OCI-LY1 (cell line): ENCODE measurements at regions not wholly inside any gene's neighbourhood (a gene's known extent, or its start where the extent isn't known, plus 50 kb on each side); places are given as distances from the start of the nearest gene placed in this dataset.
A peak's percentile ranks its signal among the peaks of the same experiment; 100 is the strongest.

ENCODE experiments used
- H2AFZ ChIP-seq: fragments of 200-600 bp; sonication (generic), shearing (Covaris generic); 2 replicates; pipeline ENCODE4 v1.6.0; 2014; ENCODE audit warnings: antibody characterized with exemption, mild to moderate bottlenecking, low read length
- H3F3A ChIP-seq: fragments of 200-600 bp; sonication (generic), shearing (Covaris generic); 2 replicates; pipeline ENCODE4 v1.6.0; 2014; ENCODE audit warnings: mild to moderate bottlenecking, antibody characterized with exemption, low read length, moderate library complexity; ENCODE audit not compliant: insufficient read depth
- H3K27ac ChIP-seq: fragments of 200-600 bp; sonication (generic); 2 replicates; pipeline ENCODE4 v1.5.1; 2014; ENCODE audit warnings: low read length, mixed run types, mild to moderate bottlenecking, low read depth; ENCODE audit not compliant: poor library complexity, severe bottlenecking
- H3K27me3 ChIP-seq: fragments of 200-600 bp; sonication (generic); 2 replicates; pipeline ENCODE4 v1.6.0; 2014; ENCODE audit warnings: antibody characterized with exemption, mild to moderate bottlenecking, low read length, moderate library complexity; ENCODE audit not compliant: insufficient read depth
- H3K36me3 ChIP-seq: fragments of 200-600 bp; sonication (generic); 2 replicates; pipeline ENCODE4 v1.6.1; 2014; ENCODE audit warnings: mild to moderate bottlenecking, antibody characterized with exemption, low read length, moderate library complexity, mixed read lengths; ENCODE audit not compliant: insufficient read depth
- H3K4me1 ChIP-seq: fragments of 200-600 bp; sonication (generic); 2 replicates; pipeline ENCODE4 v1.5.1; 2014; ENCODE audit warnings: mild to moderate bottlenecking, low read length, moderate library complexity; ENCODE audit not compliant: insufficient read depth, severe bottlenecking
- H3K4me2 ChIP-seq: fragments of 200-600 bp; sonication (generic), shearing (Covaris generic); 2 replicates; pipeline ENCODE4 v1.6.1; 2014; ENCODE audit warnings: low read length
- H3K4me3 ChIP-seq: fragments of 200-600 bp; sonication (generic); 2 replicates; pipeline ENCODE4 v1.5.1; 2014; ENCODE audit warnings: low read length, low read depth, mild to moderate bottlenecking, mixed read lengths; ENCODE audit not compliant: poor library complexity, severe bottlenecking
- H3K79me2 ChIP-seq: fragments of 200-600 bp; shearing (Covaris generic); 2 replicates; pipeline ENCODE4 v1.6.1; 2016; ENCODE audit warnings: mixed run types, low read length, mixed read lengths; ENCODE audit not compliant: insufficient read depth
- H3K9ac ChIP-seq: fragments of 200-600 bp; sonication (generic), shearing (Covaris generic); 2 replicates; pipeline ENCODE4 v1.6.1; 2014; ENCODE audit warnings: mild to moderate bottlenecking, low read length, mixed read lengths
- H3K9me2 ChIP-seq: fragments of 200-600 bp; sonication (generic), shearing (Covaris generic); 2 replicates; pipeline ENCODE4 v1.6.1; 2014; ENCODE audit warnings: low read depth, mild to moderate bottlenecking, low read length, mixed read lengths
- H3K9me3 ChIP-seq: fragments of 200-600 bp; shearing (Covaris generic); 2 replicates; pipeline ENCODE4 v1.6.1; 2014; ENCODE audit warnings: low read length, mixed read lengths
- H4K20me1 ChIP-seq: fragments of 200-600 bp; sonication (generic), shearing (Covaris generic); 2 replicates; pipeline ENCODE4 v1.6.0; 2016; ENCODE audit warnings: mild to moderate bottlenecking, low read length; ENCODE audit not compliant: insufficient read depth
- EZH2 ChIP-seq: fragments of 200-600 bp; sonication (generic), shearing (Covaris generic); IDR thresholded peaks from 2 replicates; pipeline ENCODE4 v1.8.0; 2017; ENCODE audit warnings: borderline replicate concordance, mixed run types, mild to moderate bottlenecking, antibody characterized with exemption, low read length, moderate library complexity, mixed read lengths
- TF ChIP-seq, protein P1 (sequence below): fragments of 200-600 bp; sonication (generic), shearing (Covaris generic); IDR thresholded peaks from 2 replicates; pipeline ENCODE4 v1.5.1; 2017; ENCODE audit warnings: mild to moderate bottlenecking, antibody characterized with exemption, low read length, moderate library complexity, mixed read lengths

DNA sequence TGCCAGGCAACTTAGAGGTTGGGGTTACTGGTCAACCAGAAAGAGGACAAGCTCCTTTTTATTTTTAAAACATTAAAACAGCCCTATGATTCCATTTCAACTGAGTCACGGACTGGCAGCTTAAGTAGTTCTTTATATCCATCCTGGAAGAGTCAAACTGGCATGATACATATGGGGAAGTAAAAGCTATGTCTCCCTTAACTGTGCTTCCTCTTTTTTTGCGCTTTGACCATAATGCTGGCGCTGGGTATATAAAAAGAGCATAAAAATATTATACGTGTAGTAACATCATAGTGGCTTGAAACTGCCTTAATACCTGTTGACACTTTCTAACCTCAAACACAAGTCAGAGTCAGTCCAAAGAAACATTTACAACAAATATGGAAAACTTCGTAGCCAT lies 274.4 kb downstream of the CSNK1G3 start:
- H3K36me3 ChIP-seq = no peaks in the 10 kb centered on the region
- no peak overlapping the region for H3K4me3 ChIP-seq
- peaks cover 4% of the 10 kb centered on the region; the same call in 1 of the 2 replicates for H3K9me3 ChIP-seq
- H2AFZ ChIP-seq = no peak overlapping the region
- no peak overlapping the region for H3K27ac ChIP-seq
- no peaks in the 10 kb centered on the region for H4K20me1 ChIP-seq
- TF ChIP-seq EZH2 = no peak
- TF ChIP-seq, protein P1, sequence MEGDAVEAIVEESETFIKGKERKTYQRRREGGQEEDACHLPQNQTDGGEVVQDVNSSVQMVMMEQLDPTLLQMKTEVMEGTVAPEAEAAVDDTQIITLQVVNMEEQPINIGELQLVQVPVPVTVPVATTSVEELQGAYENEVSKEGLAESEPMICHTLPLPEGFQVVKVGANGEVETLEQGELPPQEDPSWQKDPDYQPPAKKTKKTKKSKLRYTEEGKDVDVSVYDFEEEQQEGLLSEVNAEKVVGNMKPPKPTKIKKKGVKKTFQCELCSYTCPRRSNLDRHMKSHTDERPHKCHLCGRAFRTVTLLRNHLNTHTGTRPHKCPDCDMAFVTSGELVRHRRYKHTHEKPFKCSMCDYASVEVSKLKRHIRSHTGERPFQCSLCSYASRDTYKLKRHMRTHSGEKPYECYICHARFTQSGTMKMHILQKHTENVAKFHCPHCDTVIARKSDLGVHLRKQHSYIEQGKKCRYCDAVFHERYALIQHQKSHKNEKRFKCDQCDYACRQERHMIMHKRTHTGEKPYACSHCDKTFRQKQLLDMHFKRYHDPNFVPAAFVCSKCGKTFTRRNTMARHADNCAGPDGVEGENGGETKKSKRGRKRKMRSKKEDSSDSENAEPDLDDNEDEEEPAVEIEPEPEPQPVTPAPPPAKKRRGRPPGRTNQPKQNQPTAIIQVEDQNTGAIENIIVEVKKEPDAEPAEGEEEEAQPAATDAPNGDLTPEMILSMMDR = no peak
- H3K27me3 ChIP-seq = no peaks in the 10 kb centered on the region
- H3K9ac ChIP-seq = no peak overlapping the region
- no peaks in the 10 kb centered on the region for H3K9me2 ChIP-seq
- H3K4me1 ChIP-seq = peaks cover 31% of the 10 kb centered on the region
- no peaks in the 10 kb centered on the region for H3F3A ChIP-seq
- H3K79me2 ChIP-seq = no peaks in the 10 kb centered on the region
- H3K4me2 ChIP-seq = peak overlapping the region; percentile 12; the same call in 1 of the 2 replicates

DNA sequence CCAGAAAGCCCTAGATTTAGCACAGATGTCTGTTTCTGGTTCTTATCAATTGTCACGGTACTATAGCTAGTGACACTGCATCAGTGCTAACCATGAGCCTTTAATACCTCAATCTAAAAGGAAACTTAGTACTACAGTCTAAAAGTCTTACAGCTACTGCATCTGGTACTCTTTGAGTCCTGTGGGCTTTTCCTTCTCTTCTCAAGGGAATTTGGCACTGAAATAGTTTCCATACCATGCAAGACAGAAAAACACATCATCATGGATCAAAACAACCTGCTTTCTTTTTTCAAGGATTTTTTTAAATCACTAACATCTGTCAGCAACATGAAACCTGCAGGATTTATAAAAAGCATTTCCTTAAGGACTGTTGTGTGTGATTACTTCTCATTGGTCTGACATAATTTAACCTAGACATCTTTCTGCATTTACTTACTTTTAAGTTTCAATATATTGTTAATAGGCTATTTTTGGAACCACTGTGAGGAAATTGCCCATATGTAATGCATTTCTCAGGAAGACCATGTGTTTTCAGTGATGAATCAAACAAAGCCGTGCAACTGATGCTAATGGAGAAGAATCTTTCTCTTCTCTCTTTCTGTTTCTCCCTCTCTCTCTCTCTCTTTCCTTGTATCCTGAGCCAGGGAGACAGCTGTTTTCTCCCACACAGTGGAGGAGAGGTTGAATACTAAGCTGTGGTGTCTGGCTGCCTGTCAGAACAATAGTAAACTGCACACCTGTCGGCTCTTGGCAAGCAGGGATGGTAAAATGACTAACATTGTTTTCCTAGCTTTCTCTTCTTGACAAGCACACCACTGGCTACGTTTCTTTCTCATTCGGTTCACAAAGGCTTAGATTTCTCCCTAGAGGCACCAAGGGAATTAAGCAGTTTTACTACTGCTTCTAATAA lies 273.4 kb downstream of the CSNK1G3 start:
- no peak for TF ChIP-seq EZH2
- TF ChIP-seq, protein P1 = no peak
- no peaks in the 10 kb centered on the region for H3K79me2 ChIP-seq
- no peak overlapping the region; the same call in 1 of the 2 replicates for H3K4me2 ChIP-seq
- H3K36me3 ChIP-seq = no peaks in the 10 kb centered on the region
- no peaks in the 10 kb centered on the region for H3K27me3 ChIP-seq
- H3K9ac ChIP-seq = no peak overlapping the region
- H3F3A ChIP-seq = no peaks in the 10 kb centered on the region
- H3K4me1 ChIP-seq = peaks cover 31% of the 10 kb centered on the region
- H3K9me2 ChIP-seq = no peaks in the 10 kb centered on the region
- peaks cover 4% of the 10 kb centered on the region; the same call in 1 of the 2 replicates for H3K9me3 ChIP-seq
- H4K20me1 ChIP-seq = no peaks in the 10 kb centered on the region
- no peak overlapping the region for H2AFZ ChIP-seq
- no peak overlapping the region for H3K27ac ChIP-seq
- no peak overlapping the region for H3K4me3 ChIP-seq

DNA sequence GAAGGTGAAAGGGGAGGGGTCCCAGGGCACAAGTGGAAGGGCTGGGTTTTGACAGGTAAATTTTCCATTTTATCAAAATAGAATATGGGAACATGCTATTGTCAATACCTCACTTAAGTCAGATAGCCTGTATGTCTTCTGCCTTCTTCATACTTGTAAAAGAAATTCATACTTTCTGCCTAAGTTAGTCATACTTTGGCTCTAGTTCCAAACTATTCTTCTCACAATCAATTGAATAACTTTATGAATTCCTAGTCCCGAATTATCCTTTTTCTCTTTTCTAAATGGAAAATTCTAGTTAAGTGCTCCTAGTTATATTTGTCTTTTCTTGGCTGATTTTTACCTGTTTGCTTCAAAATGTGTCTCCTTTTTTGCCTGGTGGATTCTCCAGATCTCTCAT lies 271.4 kb downstream of the CSNK1G3 start:
- H3K36me3 ChIP-seq = no peaks in the 10 kb centered on the region
- no peaks in the 10 kb centered on the region for H3K27me3 ChIP-seq
- no peak overlapping the region for H3K4me3 ChIP-seq
- H3K9me3 ChIP-seq = no peaks in the 10 kb centered on the region
- no peak overlapping the region for H3K9ac ChIP-seq
- no peaks in the 10 kb centered on the region for H3K9me2 ChIP-seq
- TF ChIP-seq, protein P1 = no peak
- no peak for TF ChIP-seq EZH2
- H3K79me2 ChIP-seq = no peaks in the 10 kb centered on the region
- H2AFZ ChIP-seq = no peak overlapping the region
- H3F3A ChIP-seq = no peaks in the 10 kb centered on the region
- H3K4me1 ChIP-seq = peaks cover 31% of the 10 kb centered on the region
- no peak overlapping the region for H3K4me2 ChIP-seq
- H4K20me1 ChIP-seq = no peaks in the 10 kb centered on the region
- H3K27ac ChIP-seq = no peak overlapping the region
